HL-60 (cell line): ENCODE measurements at regions not wholly inside any gene's neighbourhood (a gene's known extent, or its start where the extent isn't known, plus 50 kb on each side); places are given as distances from the start of the nearest gene placed in this dataset.

ENCODE experiments used
- GABPA ChIP-seq: IDR thresholded peaks from 2 replicates; pipeline ENCODE4 v1.6.1; 2012; ENCODE audit warnings: low read depth
- POLR2AphosphoS5 ChIP-seq: IDR thresholded peaks from 2 replicates; pipeline ENCODE4 v1.6.1; 2012; ENCODE audit warnings: low read depth
- SPI1 ChIP-seq: IDR thresholded peaks from 2 replicates; pipeline ENCODE4 v1.6.1; 2012; ENCODE audit warnings: low read depth, mild to moderate bottlenecking, borderline replicate concordance
- TF ChIP-seq, protein P1 (sequence below): IDR thresholded peaks from one replicate; pipeline ENCODE4 v1.5.1; 2011; ENCODE audit warnings: low read length, control low read depth, inconsistent platforms; ENCODE audit not compliant: insufficient read depth
- TF ChIP-seq, protein P2 (sequence below): IDR thresholded peaks from 2 replicates; pipeline ENCODE4 v1.6.1; 2012; ENCODE audit warnings: low read depth; ENCODE audit not compliant: insufficient replicate concordance

DNA sequence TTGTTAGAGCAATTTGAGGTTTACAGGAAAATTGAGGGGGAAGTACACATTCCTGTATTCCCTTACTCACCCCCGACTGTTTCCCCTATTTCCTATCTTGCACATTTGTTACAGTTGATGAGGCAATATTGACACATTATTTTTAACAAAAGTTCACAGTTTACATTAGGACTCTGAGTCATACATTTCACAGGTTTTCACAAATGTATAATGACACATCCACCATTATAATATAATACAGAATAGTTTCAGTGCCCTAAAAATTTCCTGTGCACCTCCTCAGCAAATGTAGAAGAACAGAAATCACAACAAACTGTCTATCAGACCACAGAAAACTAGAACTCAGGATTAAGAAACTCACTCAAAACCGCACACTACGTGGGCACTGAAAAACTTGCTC lies 160.6 kb upstream of the RMP24 start:
- TF ChIP-seq, protein P1, sequence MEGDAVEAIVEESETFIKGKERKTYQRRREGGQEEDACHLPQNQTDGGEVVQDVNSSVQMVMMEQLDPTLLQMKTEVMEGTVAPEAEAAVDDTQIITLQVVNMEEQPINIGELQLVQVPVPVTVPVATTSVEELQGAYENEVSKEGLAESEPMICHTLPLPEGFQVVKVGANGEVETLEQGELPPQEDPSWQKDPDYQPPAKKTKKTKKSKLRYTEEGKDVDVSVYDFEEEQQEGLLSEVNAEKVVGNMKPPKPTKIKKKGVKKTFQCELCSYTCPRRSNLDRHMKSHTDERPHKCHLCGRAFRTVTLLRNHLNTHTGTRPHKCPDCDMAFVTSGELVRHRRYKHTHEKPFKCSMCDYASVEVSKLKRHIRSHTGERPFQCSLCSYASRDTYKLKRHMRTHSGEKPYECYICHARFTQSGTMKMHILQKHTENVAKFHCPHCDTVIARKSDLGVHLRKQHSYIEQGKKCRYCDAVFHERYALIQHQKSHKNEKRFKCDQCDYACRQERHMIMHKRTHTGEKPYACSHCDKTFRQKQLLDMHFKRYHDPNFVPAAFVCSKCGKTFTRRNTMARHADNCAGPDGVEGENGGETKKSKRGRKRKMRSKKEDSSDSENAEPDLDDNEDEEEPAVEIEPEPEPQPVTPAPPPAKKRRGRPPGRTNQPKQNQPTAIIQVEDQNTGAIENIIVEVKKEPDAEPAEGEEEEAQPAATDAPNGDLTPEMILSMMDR = no peak
- TF ChIP-seq POLR2AphosphoS5 (no peak), SPI1 (0 out of 2 replicates have a peak, but pooled peaks have one; percentile 0), GABPA (peak; percentile 25; the same call in 1 of the 2 replicates)
- TF ChIP-seq, protein P2, sequence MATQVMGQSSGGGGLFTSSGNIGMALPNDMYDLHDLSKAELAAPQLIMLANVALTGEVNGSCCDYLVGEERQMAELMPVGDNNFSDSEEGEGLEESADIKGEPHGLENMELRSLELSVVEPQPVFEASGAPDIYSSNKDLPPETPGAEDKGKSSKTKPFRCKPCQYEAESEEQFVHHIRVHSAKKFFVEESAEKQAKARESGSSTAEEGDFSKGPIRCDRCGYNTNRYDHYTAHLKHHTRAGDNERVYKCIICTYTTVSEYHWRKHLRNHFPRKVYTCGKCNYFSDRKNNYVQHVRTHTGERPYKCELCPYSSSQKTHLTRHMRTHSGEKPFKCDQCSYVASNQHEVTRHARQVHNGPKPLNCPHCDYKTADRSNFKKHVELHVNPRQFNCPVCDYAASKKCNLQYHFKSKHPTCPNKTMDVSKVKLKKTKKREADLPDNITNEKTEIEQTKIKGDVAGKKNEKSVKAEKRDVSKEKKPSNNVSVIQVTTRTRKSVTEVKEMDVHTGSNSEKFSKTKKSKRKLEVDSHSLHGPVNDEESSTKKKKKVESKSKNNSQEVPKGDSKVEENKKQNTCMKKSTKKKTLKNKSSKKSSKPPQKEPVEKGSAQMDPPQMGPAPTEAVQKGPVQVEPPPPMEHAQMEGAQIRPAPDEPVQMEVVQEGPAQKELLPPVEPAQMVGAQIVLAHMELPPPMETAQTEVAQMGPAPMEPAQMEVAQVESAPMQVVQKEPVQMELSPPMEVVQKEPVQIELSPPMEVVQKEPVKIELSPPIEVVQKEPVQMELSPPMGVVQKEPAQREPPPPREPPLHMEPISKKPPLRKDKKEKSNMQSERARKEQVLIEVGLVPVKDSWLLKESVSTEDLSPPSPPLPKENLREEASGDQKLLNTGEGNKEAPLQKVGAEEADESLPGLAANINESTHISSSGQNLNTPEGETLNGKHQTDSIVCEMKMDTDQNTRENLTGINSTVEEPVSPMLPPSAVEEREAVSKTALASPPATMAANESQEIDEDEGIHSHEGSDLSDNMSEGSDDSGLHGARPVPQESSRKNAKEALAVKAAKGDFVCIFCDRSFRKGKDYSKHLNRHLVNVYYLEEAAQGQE = no peak
